ENCODE measurements at regions not wholly inside any gene's neighbourhood (a gene's known extent, or its start where the extent isn't known, plus 50 kb on each side); places are given as distances from the start of the nearest gene placed in this dataset.

DNA sequence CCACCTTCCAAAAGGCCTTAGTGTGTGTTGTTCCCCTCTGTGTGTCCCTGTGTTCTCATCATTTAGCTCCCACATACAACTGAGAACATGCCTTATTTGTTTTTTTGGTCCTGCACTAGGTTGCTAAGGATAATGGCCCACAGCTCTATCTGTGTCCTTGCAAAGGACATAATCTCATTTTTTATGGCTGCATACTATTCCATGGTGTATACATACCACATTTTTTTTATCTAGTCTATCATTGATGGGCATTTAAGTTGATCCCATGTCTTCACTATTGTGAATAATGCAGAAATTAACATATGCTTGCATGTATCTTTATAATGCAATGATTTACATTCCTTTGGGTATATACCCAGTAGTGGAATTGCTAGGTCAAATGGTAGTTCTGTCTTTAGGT lies 645.7 kb downstream of the PDCD6IP start:
- TF ChIP-seq, protein P1, sequence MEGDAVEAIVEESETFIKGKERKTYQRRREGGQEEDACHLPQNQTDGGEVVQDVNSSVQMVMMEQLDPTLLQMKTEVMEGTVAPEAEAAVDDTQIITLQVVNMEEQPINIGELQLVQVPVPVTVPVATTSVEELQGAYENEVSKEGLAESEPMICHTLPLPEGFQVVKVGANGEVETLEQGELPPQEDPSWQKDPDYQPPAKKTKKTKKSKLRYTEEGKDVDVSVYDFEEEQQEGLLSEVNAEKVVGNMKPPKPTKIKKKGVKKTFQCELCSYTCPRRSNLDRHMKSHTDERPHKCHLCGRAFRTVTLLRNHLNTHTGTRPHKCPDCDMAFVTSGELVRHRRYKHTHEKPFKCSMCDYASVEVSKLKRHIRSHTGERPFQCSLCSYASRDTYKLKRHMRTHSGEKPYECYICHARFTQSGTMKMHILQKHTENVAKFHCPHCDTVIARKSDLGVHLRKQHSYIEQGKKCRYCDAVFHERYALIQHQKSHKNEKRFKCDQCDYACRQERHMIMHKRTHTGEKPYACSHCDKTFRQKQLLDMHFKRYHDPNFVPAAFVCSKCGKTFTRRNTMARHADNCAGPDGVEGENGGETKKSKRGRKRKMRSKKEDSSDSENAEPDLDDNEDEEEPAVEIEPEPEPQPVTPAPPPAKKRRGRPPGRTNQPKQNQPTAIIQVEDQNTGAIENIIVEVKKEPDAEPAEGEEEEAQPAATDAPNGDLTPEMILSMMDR (conservative IDR thresholded peaks at IDR 0.05; ENCODE audit: low read depth, low read length), result no peak
- Histone ChIP-seq H3K9ac (no peak overlapping the region), H3K4me1 (ENCODE audit: low read depth, poor library complexity, severe bottlenecking) (no peaks in the 10 kb centered on the region), H3K4me2 (no peak overlapping the region), H3K36me3 (ENCODE audit: insufficient read depth) (no peaks in the 10 kb centered on the region), H3K27me3 (ENCODE audit: insufficient read depth, low read depth) (no peaks in the 10 kb centered on the region), H3K4me3 (IDR thresholded peaks at IDR 0.05; ENCODE audit: insufficient read depth, low read depth, low read length) (no peak overlapping the region), H4K20me1 (ENCODE audit: insufficient read depth) (no peaks in the 10 kb centered on the region), H3K79me2 (ENCODE audit: insufficient read depth, low read depth) (no peaks in the 10 kb centered on the region), H3K27ac (no peak overlapping the region), H2AFZ (ENCODE audit: low read depth) (no peak overlapping the region)

DNA sequence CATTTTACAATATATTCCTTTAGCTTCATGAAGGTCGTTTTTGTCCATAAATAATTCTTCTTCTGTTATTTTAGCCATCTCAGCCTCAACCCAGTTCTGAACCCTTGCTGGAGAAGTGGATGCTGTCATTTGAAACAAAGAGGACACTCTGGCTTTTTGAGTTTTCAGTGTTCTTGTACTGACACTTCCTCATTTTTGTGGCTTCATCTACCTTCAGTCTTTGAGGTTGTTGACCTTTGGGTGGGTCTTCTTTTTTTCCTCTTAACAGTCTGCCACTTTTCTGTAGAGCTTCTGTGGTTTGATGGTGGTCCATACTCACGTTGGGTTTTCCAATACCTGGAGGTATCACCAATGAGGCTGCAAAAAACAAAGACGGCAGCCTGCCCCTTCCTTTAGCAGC lies 650.9 kb downstream of the PDCD6IP start:
- H2AFZ ChIP-seq (ENCODE audit: low read depth), result no peak overlapping the region
- no peaks in the 10 kb centered on the region for H3K4me1 ChIP-seq (ENCODE audit: low read depth, poor library complexity, severe bottlenecking)
- H3K27ac ChIP-seq, result no peak overlapping the region
- no peak overlapping the region for H3K9ac ChIP-seq
- H3K4me2 ChIP-seq, result no peak overlapping the region
- no peaks in the 10 kb centered on the region for H3K36me3 ChIP-seq (ENCODE audit: insufficient read depth)
- no peaks in the 10 kb centered on the region for H4K20me1 ChIP-seq (ENCODE audit: insufficient read depth)
- TF ChIP-seq, protein P1 (conservative IDR thresholded peaks at IDR 0.05; ENCODE audit: low read depth, low read length), result no peak
- H3K4me3 ChIP-seq (IDR thresholded peaks at IDR 0.05; ENCODE audit: insufficient read depth, low read depth, low read length), result no peak overlapping the region
- no peaks in the 10 kb centered on the region for H3K27me3 ChIP-seq (ENCODE audit: insufficient read depth, low read depth)
- H3K79me2 ChIP-seq (ENCODE audit: insufficient read depth, low read depth), result no peaks in the 10 kb centered on the region

DNA sequence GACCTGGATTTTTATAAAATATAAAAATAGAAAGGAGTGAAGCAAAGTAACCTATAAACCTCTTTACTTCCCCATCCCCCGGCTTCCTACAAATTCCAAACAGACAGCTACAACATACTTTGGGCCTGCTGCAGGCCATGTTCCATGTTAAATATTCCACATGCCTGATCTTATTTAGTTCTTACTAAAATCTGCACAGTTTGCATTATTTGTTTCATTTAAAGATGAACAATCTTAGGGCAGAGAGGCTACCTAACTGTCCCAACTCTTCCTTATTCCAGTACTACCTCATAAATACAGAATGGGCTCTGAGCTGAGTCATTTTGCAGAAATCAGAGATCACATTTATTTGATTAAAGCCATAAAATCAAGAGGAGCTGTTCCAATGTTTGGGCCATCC lies 665.0 kb downstream of the PDCD6IP start:
- Histone ChIP-seq H2AFZ (ENCODE audit: low read depth) (no peak overlapping the region), H3K79me2 (ENCODE audit: insufficient read depth, low read depth) (no peaks in the 10 kb centered on the region), H3K4me1 (ENCODE audit: low read depth, poor library complexity, severe bottlenecking) (no peaks in the 10 kb centered on the region), H3K27ac (no peak overlapping the region), H3K9ac (no peak overlapping the region), H4K20me1 (ENCODE audit: insufficient read depth) (no peaks in the 10 kb centered on the region), H3K36me3 (ENCODE audit: insufficient read depth) (no peaks in the 10 kb centered on the region), H3K4me2 (no peak overlapping the region), H3K27me3 (ENCODE audit: insufficient read depth, low read depth) (no peaks in the 10 kb centered on the region), H3K4me3 (IDR thresholded peaks at IDR 0.05; ENCODE audit: insufficient read depth, low read depth, low read length) (no peak overlapping the region)
- TF ChIP-seq, protein P1 (conservative IDR thresholded peaks at IDR 0.05; ENCODE audit: low read depth, low read length), result no peak

DNA sequence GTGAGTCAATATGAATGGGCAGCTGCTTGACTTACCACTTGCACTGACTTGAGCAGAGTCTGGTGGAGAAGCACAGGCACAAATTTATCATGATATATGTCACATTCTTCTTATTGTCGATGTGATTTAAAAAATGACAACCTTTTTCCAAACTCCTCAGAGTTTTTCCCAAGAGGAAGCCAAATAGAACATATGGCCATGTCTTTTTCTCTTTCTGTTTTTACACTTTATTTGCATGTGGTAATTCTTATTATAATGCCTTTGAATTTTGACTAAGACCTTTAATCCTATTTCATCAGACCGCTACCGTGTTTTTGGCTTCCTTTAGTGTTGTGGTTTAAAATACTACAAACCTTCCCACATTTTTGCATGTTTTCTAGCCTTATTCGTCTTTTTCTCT lies 666.2 kb downstream of the PDCD6IP start:
- H3K36me3 ChIP-seq (ENCODE audit: insufficient read depth), result no peaks in the 10 kb centered on the region
- no peaks in the 10 kb centered on the region for H3K4me1 ChIP-seq (ENCODE audit: low read depth, poor library complexity, severe bottlenecking)
- H2AFZ ChIP-seq (ENCODE audit: low read depth), result no peak overlapping the region
- H3K79me2 ChIP-seq (ENCODE audit: insufficient read depth, low read depth), result no peaks in the 10 kb centered on the region
- no peaks in the 10 kb centered on the region for H3K27me3 ChIP-seq (ENCODE audit: insufficient read depth, low read depth)
- H3K9ac ChIP-seq, result no peak overlapping the region
- H3K27ac ChIP-seq, result no peak overlapping the region
- no peak overlapping the region for H3K4me3 ChIP-seq (IDR thresholded peaks at IDR 0.05; ENCODE audit: insufficient read depth, low read depth, low read length)
- no peak overlapping the region for H3K4me2 ChIP-seq
- TF ChIP-seq, protein P1 (conservative IDR thresholded peaks at IDR 0.05; ENCODE audit: low read depth, low read length), result no peak
- no peaks in the 10 kb centered on the region for H4K20me1 ChIP-seq (ENCODE audit: insufficient read depth)

DNA sequence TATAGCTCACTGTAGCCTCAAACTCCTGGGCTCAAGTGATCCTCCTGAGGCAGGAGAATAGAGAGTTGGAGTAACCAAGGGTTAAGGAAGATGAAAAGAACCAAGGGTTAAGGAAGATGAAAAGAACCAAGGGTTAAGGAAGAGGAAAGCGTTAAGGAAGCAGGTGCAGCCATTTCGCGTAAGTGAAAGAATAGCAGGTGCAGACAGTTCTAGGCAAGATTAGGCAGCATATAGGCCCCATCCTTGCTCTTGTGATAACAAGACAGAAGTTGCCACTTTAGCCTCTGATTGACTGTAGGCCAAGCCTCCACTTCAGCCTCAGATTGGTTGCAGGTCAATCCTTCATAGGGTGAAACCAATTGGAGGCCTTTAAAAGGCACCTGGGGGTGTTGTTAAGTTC lies 677.4 kb downstream of the PDCD6IP start:
- no peaks in the 10 kb centered on the region for H3K36me3 ChIP-seq (ENCODE audit: insufficient read depth)
- no peaks in the 10 kb centered on the region for H3K79me2 ChIP-seq (ENCODE audit: insufficient read depth, low read depth)
- no peaks in the 10 kb centered on the region for H4K20me1 ChIP-seq (ENCODE audit: insufficient read depth)
- no peak overlapping the region for H3K4me2 ChIP-seq
- no peaks in the 10 kb centered on the region for H3K27me3 ChIP-seq (ENCODE audit: insufficient read depth, low read depth)
- H3K4me1 ChIP-seq (ENCODE audit: low read depth, poor library complexity, severe bottlenecking), result no peaks in the 10 kb centered on the region
- TF ChIP-seq, protein P1 (conservative IDR thresholded peaks at IDR 0.05; ENCODE audit: low read depth, low read length), result no peak
- no peak overlapping the region for H2AFZ ChIP-seq (ENCODE audit: low read depth)
- no peak overlapping the region for H3K27ac ChIP-seq
- H3K9ac ChIP-seq, result no peak overlapping the region
- no peak overlapping the region for H3K4me3 ChIP-seq (IDR thresholded peaks at IDR 0.05; ENCODE audit: insufficient read depth, low read depth, low read length)

Measured in KMS-11 (cell line).